Spinal cord (tissue), 9 donors: ENCODE measurements at regions not wholly inside any gene's neighbourhood (a gene's known extent, or its start where the extent isn't known, plus 50 kb on each side); places are given as distances from the start of the nearest gene placed in this dataset.

Source experiments
- DNase-seq, 6 donors: peaks; one replicate each; pipeline versions ENCODE4 v3.0.0 to v3.0.0-alpha.2; 2013 to 2015; ENCODE audit warnings: low spot score in 6 of 6, low read depth in 4 of 6
- H3K27ac ChIP-seq: one replicate; pipeline ENCODE4 v1.5.1; 2013; ENCODE audit warnings: low read depth, low read length, control low read depth
- H3K27me3 ChIP-seq: one replicate; pipeline ENCODE4 v1.6.1; 2013; ENCODE audit warnings: low read length; ENCODE audit not compliant: control insufficient read depth, insufficient read depth
- H3K36me3 ChIP-seq: one replicate; pipeline ENCODE4 v1.6.1; 2013; ENCODE audit warnings: low read length; ENCODE audit not compliant: control insufficient read depth, insufficient read depth
- H3K4me1 ChIP-seq: one replicate; pipeline ENCODE4 v1.6.1; 2013; ENCODE audit warnings: low read length; ENCODE audit not compliant: control insufficient read depth, insufficient read depth
- H3K4me3 ChIP-seq: one replicate; pipeline ENCODE4 v1.5.1; 2013; ENCODE audit warnings: low read depth, low read length, control low read depth
- H3K9me3 ChIP-seq: one replicate; pipeline ENCODE4 v1.6.1; 2013; ENCODE audit warnings: low read length; ENCODE audit not compliant: control insufficient read depth, insufficient read depth
- WGBS: methylation state at CpG from one replicate; pipeline ENCODE4 v1.1.5; 2013; ENCODE audit warnings: missing lambda C conversion rate; ENCODE audit not compliant: insufficient coverage; 5-methylcytosine and 5-hydroxymethylcytosine counted together
- donor health status: healthy.

DNA sequence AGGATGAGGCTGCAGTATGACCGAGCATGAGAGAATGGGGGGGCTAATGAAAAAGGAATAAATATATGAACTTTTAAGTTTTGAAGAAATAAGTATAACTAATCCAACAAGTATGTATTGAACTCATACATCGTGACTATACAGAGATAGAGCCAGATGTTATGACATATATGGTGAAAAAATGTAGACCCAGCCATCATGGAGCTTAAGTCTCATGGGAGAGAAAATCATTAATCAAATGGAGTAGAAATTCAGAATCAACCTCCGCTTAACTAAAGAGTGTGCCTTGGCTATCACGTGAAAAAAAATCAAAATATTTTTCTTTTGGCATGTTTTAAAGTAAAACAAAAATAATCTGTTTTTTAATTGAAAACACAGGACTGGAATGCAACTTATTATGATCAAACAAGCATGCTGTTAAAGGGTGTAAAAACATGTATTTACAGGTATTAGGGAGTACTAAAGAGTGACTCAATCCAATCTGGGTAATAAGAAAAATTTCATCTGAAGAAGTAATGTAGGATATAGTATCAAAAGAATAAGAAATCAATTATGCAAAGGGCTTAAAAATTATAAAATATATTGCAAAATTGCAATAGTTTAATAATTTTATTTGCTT lies 868.5 kb upstream of the NUDT12 start:
- Histone ChIP-seq H3K36me3 (no peaks in the 10 kb centered on the region), H3K9me3 (no peaks in the 10 kb centered on the region), H3K27ac (no peak overlapping the region), H3K27me3 (no peaks in the 10 kb centered on the region), H3K4me1 (no peaks in the 10 kb centered on the region), H3K4me3 (no peak overlapping the region)
- WGBS, result no CpG with 5 or more reads among the region's 4 CpGs
- DNase-seq, result no peak

DNA sequence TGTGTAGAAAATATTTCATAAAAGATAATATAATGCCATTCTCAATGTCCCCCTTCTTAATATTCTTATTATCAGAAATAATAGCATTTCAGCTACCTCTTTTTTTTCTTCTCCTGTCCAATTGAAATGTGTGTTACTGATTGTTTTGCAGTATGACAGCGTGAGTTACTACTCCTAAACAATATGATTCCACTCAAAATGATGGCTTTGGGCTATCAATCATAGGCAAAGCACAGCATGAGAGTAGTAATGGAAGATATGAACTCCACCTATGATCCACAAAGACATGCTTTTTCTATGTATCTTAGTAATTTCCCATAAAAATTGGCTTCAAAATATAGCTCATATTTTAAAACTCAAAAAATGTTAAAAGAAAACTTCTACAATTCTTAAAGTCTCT lies 867.3 kb upstream of the NUDT12 start:
- no peak overlapping the region for H3K4me3 ChIP-seq
- H3K27ac ChIP-seq, result no peak overlapping the region
- no peaks in the 10 kb centered on the region for H3K9me3 ChIP-seq
- H3K36me3 ChIP-seq, result no peaks in the 10 kb centered on the region
- H3K27me3 ChIP-seq, result no peaks in the 10 kb centered on the region
- DNase-seq, result no peak
- WGBS, result no CpG with 5 or more reads among the region's 1 CpG
- H3K4me1 ChIP-seq, result no peaks in the 10 kb centered on the region

DNA sequence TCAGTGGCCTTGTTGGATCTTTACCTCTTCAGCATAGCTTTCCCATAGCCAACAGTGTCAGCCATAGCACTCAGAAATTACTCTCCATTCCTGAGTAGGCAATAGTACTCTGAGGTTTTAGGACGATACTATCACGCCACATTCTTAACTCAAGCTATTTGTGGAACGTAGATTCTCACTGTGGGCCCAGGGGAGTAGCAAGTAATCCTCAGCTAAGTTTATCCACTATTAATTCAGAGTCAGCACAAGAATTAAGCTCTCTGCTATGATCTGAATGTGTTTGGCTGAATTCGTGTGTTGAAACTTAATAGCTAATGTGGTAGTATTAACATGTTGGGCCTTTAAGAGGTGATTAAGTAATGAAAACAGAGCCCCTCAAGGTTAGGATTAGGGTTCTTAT lies 858.8 kb upstream of the NUDT12 start:
- 100% methylated on average over 1 of the region's 4 CpGs for WGBS
- DNase-seq, result no peak
- H3K9me3 ChIP-seq, result no peaks in the 10 kb centered on the region
- no peaks in the 10 kb centered on the region for H3K36me3 ChIP-seq
- no peaks in the 10 kb centered on the region for H3K27me3 ChIP-seq
- no peaks in the 10 kb centered on the region for H3K4me1 ChIP-seq
- no peak overlapping the region for H3K4me3 ChIP-seq
- no peak overlapping the region for H3K27ac ChIP-seq

DNA sequence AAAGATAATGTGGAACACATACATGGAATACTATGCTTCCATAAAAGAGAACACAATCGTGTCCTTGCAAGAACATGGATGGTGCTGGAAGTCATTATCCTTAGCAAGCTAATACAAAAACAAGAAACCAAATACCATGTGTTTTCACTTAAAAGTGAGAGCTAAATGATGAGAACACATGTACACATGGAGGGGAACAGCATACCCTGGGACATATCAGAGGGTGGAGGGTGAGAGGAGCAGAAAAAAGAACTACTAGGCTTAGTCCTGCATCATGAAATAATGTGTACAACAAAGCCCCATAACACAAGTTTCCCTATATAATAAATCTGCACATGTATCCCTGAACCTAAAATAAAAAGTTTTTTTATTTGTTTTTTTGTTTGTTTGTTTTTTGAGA lies 855.5 kb upstream of the NUDT12 start:
- Histone ChIP-seq H3K4me3 (no peak overlapping the region), H3K9me3 (no peaks in the 10 kb centered on the region), H3K27me3 (no peaks in the 10 kb centered on the region), H3K27ac (no peak overlapping the region), H3K4me1 (no peaks in the 10 kb centered on the region), H3K36me3 (no peaks in the 10 kb centered on the region)
- DNase-seq, result no peak
- no CpG with 5 or more reads among the region's 1 CpG for WGBS

DNA sequence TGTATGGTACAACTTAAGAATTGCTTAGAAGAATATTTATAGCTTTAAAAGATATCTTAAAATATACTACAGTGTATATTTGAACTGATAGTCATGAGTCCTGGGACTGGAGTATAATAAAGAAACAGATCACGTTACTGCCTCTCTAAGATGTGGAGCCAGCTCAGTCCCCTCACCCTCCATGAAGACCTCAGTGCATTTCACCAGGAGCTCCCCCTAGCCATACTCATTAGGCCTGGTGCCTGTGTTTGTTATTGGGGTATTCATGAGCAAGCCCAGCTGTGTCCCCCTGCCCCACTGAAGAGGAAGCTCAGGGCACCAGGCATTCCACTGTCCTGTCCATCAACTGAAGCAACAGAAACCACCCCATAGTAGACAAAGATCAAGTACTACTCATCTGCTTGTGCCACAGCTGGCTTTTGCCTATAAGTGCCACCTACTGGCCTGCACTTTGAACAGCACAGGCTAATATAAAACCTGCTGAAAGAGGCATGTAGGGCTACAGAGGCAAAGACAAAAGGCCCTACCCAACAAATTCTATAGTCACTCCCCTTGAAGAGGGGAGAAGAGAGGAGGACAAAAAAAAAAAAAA lies 850.2 kb upstream of the NUDT12 start:
- Histone ChIP-seq H3K27me3 (no peaks in the 10 kb centered on the region), H3K4me1 (no peaks in the 10 kb centered on the region), H3K9me3 (no peaks in the 10 kb centered on the region), H3K36me3 (no peaks in the 10 kb centered on the region), H3K27ac (no peak overlapping the region), H3K4me3 (no peak overlapping the region)
- no peak for DNase-seq
- WGBS, result no CpG with 5 or more reads among the region's 1 CpG

DNA sequence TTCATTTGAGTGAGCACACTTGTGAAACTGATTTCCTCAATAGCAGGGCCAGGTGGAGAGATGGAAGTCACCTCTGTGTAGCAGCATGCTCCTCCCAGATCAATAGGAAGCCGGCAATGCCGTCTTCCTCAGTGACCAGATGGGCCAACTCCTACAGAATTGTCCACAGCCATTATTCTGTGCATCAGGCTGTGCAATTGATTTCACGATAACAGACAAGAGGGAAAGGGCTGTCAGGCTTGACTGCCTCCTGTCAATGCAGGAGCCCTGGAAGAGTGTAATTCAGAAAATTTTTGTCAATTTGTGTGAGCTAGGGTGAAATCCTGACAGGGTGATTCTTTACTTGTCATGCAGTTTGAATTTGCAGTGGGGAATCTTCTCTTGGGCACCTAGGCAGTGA lies 838.4 kb upstream of the NUDT12 start:
- 80% methylated on average over 1 of the region's 3 CpGs for WGBS
- Histone ChIP-seq H3K4me1 (no peaks in the 10 kb centered on the region), H3K27ac (no peak overlapping the region), H3K4me3 (no peak overlapping the region), H3K36me3 (no peaks in the 10 kb centered on the region), H3K27me3 (no peaks in the 10 kb centered on the region), H3K9me3 (peaks cover 2% of the 10 kb centered on the region)
- no peak for DNase-seq

DNA sequence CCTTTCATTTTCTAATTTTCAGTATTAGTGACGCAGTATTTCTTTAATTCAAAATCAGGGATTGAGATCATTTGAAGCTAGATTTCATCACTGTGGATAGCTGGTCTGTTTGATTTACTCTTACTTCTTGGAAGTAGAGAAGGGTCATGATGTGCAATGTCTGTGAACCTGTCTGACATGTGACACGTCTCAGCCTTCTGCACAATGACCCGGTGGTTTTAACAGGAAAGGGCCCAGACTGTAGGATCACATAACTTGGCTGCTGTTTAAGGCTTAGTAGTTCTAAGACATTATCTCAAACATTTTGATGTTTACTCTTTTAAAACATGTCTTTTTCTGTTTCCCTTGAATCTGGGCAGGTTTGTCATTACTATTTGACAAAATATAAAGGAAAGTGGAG lies 823.3 kb upstream of the NUDT12 start:
- no peaks in the 10 kb centered on the region for H3K9me3 ChIP-seq
- H3K4me1 ChIP-seq, result no peaks in the 10 kb centered on the region
- H3K27ac ChIP-seq, result no peak overlapping the region
- H3K4me3 ChIP-seq, result no peak overlapping the region
- no peak for DNase-seq
- 100% methylated on average over 1 of the region's 3 CpGs for WGBS
- H3K27me3 ChIP-seq, result no peaks in the 10 kb centered on the region
- no peaks in the 10 kb centered on the region for H3K36me3 ChIP-seq

DNA sequence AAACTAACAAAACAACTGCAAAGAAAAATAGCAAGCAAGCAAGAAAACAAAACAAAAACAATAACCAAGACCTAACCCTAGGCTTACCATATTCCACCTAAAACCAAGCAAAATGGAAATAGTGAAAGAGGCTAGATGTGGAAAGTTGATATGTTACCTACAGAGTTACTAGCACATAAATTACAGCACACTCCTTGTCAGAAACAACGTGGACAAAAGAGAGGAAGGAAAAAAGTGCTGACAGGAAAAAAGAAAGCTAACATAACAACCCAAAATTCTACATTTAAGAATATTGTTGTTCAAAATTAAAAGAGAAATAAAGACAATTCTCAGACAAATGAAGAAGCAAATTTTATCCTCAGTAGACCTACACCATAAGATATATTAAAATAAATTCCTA lies 812.8 kb upstream of the NUDT12 start:
- Histone ChIP-seq H3K4me3 (no peak overlapping the region), H3K27ac (no peak overlapping the region), H3K4me1 (no peaks in the 10 kb centered on the region), H3K36me3 (no peaks in the 10 kb centered on the region), H3K27me3 (no peaks in the 10 kb centered on the region), H3K9me3 (no peaks in the 10 kb centered on the region)
- no CpG with 5 or more reads among the region's 1 CpG for WGBS
- DNase-seq, result no peak

DNA sequence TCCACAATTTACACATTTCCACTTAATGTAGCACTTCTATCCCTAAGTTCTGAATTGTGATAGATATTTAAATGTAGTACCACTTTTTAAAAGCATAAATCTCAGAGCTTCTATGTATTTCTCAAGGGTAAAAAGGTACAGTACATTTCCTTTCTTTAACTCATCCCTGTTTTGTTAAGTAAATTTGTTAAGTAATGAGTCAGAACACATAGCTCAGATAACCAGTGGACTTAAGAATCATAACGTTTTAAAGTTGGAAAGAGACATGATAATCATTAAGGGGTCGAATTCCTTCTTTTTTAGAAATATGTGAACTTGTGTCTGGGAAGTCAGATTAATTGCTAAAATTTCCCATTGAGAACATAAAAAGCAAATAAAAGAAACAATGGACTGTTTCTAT lies 810.2 kb upstream of the NUDT12 start:
- Histone ChIP-seq H3K36me3 (no peaks in the 10 kb centered on the region), H3K27ac (no peak overlapping the region), H3K4me1 (no peaks in the 10 kb centered on the region), H3K4me3 (no peak overlapping the region), H3K27me3 (no peaks in the 10 kb centered on the region), H3K9me3 (no peaks in the 10 kb centered on the region)
- no peak for DNase-seq
- WGBS, result no CpG with 5 or more reads among the region's 2 CpGs

DNA sequence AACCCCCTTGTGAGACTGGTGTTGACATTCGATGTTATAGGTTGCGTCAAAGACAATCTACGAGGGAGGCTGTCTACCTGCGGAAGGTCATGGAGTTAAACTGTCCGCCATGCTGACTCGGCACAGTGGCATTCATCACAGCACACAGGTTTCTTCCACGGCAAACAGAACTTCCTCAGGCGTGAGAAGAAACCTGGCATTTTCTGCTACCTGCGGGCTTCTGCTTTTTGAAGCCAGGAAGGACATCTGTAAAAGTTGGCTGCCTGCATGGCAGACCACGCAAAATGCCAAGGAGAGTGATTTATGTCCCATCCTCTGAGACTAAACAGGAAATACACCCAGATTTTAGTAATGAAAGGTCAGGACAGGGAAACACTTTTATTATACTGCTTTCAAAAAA lies 809.8 kb upstream of the NUDT12 start:
- Histone ChIP-seq H3K27me3 (no peaks in the 10 kb centered on the region), H3K27ac (no peak overlapping the region), H3K36me3 (no peaks in the 10 kb centered on the region), H3K4me1 (no peaks in the 10 kb centered on the region), H3K4me3 (no peak overlapping the region), H3K9me3 (no peaks in the 10 kb centered on the region)
- 94% methylated on average over 8 of the region's 10 CpGs for WGBS
- DNase-seq, result no peak
